ENCODE measurements at regions not wholly inside any gene's neighbourhood (a gene's known extent, or its start where the extent isn't known, plus 50 kb on each side); places are given as distances from the start of the nearest gene placed in this dataset.
"Not testable (repeated sequence)": the region's sequence is repeated elsewhere in the genome, so short reads cannot be mapped to it uniquely, and the experiment has no call there.

GRCh38 chr2:216984937-216985336 lies 125.1 kb upstream of the TNP1 start:
- WGBS, 3 donors: 81 to 93% (median 88%) methylated on average over 2 of the region's 2 CpGs
- intact Hi-C loops (cut with DNase I): no loop called here
- TF ChIP-seq CTCF (IDR thresholded peaks at IDR 0.05): no peak

GRCh38 chr2:216981951-216982350 lies 122.1 kb upstream of the TNP1 start:
- H3K9me3 ChIP-seq; H3K4me1 ChIP-seq; H3K36me3 ChIP-seq (ENCODE audit: insufficient read depth in 1 of 2, low read depth in 1 of 2); ATAC-seq; H3K27me3 ChIP-seq (ENCODE audit: insufficient read depth in 3 of 3, low read length in 2 of 3); H3K27ac ChIP-seq; DNase-seq; intact Hi-C loops (cut with DNase I); H3K4me3 ChIP-seq: not testable (repeated sequence)
- 75 to 92% (median 88%) methylated on average over 7 of the region's 7 CpGs for WGBS, 3 donors

More at GRCh38 chr2:216984937-216985336, 125.1 kb upstream of the TNP1 start:
- Histone ChIP-seq H3K27me3 (ENCODE audit: insufficient read depth in 3 of 3, low read length in 2 of 3) (no peaks in the 10 kb centered on the region), H3K27ac (no peak overlapping the region), H3K4me1 (no peaks in the 10 kb centered on the region), H3K4me3 (no peak overlapping the region), H3K9me3 (no peaks in the 10 kb centered on the region), H3K36me3 (ENCODE audit: insufficient read depth in 1 of 2, low read depth in 1 of 2) (no peaks in the 10 kb centered on the region)
- DNase-seq (no peak), ATAC-seq (peak in 2 of 4 donors; percentile 32 to 47)

GRCh38 chr2:216980510-216980909 lies 120.6 kb upstream of the TNP1 start:
- intact Hi-C loops (cut with DNase I); H3K4me1 ChIP-seq; H3K36me3 ChIP-seq (ENCODE audit: insufficient read depth in 1 of 2, low read depth in 1 of 2); H3K9me3 ChIP-seq; H3K27ac ChIP-seq; H3K27me3 ChIP-seq (ENCODE audit: insufficient read depth in 3 of 3, low read length in 2 of 3); ATAC-seq; DNase-seq; H3K4me3 ChIP-seq: not testable (repeated sequence)
- 91 to 100% (median 99%) methylated on average over 1 of the region's 1 CpG for WGBS, 3 donors

- no peaks in the 10 kb centered on the region for H3K36me3 ChIP-seq (ENCODE audit: insufficient read depth in 1 of 2, low read depth in 1 of 2)
- DNase-seq (peak; percentile 52 to 70), ATAC-seq (peak in 3 of 4 donors; percentile 54 to 72 (median 69))
- H3K27ac ChIP-seq: no peak overlapping the region
- peaks cover 17% of the 10 kb centered on the region for H3K4me1 ChIP-seq
- WGBS, 3 donors: 49 to 52% (median 49%) methylated on average over 12 of the region's 12 CpGs
- no peak overlapping the region for H3K4me3 ChIP-seq
- no peaks in the 10 kb centered on the region for H3K27me3 ChIP-seq (ENCODE audit: insufficient read depth in 3 of 3, low read length in 2 of 3)
- intact Hi-C loops (cut with DNase I): no loop called here
- TF ChIP-seq CTCF (IDR thresholded peaks at IDR 0.05): no peak
- no peaks in the 10 kb centered on the region for H3K9me3 ChIP-seq
Observed at GRCh38 chr2:216974321-216975302, 114.7 kb upstream of the TNP1 start.

GRCh38 chr2:216971593-216971992 lies 111.7 kb upstream of the TNP1 start:
- Histone ChIP-seq H3K4me1 (peaks cover 17% of the 10 kb centered on the region), H3K27ac (no peak overlapping the region), H3K36me3 (ENCODE audit: insufficient read depth in 1 of 2, low read depth in 1 of 2) (no peaks in the 10 kb centered on the region), H3K4me3 (no peak overlapping the region), H3K9me3 (no peaks in the 10 kb centered on the region), H3K27me3 (ENCODE audit: insufficient read depth in 3 of 3, low read length in 2 of 3) (no peaks in the 10 kb centered on the region)
- TF ChIP-seq CTCF (IDR thresholded peaks at IDR 0.05): no peak
- intact Hi-C loops (cut with DNase I): no loop called here
- ATAC-seq (peak in 3 of 4 donors; percentile 17 to 58 (median 52)), DNase-seq (no peak)
- WGBS, 3 donors: 74 to 84% (median 83%) methylated on average over 2 of the region's 2 CpGs

All from psoas muscle (tissue), 7 donors.